SK-N-SH treated with all-trans-retinoic acid at 6 μM for 48 hours (cell line): ENCODE measurements at regions not wholly inside any gene's neighbourhood (a gene's known extent, or its start where the extent isn't known, plus 50 kb on each side); places are given as distances from the start of the nearest gene placed in this dataset.

ENCODE experiments used
- ATAC-seq: fragments of 200-7000 bp; cut with Tn5 transposase; 3 replicates; pipeline ENCODE4 v1.9.1; 2020; ENCODE audit warnings: mild to moderate bottlenecking, moderate library complexity
- ARNTL ChIP-seq: fragments of 450-650 bp; formaldehyde crosslinking; IDR thresholded peaks from 2 replicates; pipeline ENCODE4 v1.5.0; 2020; ENCODE audit warnings: low read depth, mild to moderate bottlenecking, moderate library complexity, borderline replicate concordance
- BACH2 ChIP-seq: fragments of 250-450 bp; sonication (Bioruptor Pico); IDR thresholded peaks from 2 replicates; pipeline ENCODE4 v1.9.0; 2021; ENCODE audit warnings: mild to moderate bottlenecking, borderline replicate concordance
- CREB5 ChIP-seq: fragments of 250-450 bp; sonication (Bioruptor Pico); IDR thresholded peaks from 2 replicates; pipeline ENCODE4 v1.5.1; 2020; ENCODE audit warnings: low read depth, mild to moderate bottlenecking, moderate library complexity
- CSDC2 ChIP-seq: fragments of 250-450 bp; sonication (Bioruptor Pico); IDR thresholded peaks from 2 replicates; pipeline ENCODE4 v1.5.0; 2020; ENCODE audit warnings: mild to moderate bottlenecking, moderate library complexity
- CSRNP3 ChIP-seq: fragments of 250-450 bp; sonication (Bioruptor Pico); IDR thresholded peaks from 2 replicates; pipeline ENCODE4 v1.5.1; 2021; ENCODE audit warnings: mild to moderate bottlenecking, moderate library complexity
- ESRRG ChIP-seq: fragments of 250-450 bp; sonication (Bioruptor Pico); IDR thresholded peaks from 2 replicates; pipeline ENCODE4 v1.6.1; 2021; ENCODE audit warnings: mild to moderate bottlenecking
- GLIS3 ChIP-seq: fragments of 250-450 bp; sonication (Bioruptor Pico); IDR thresholded peaks from 2 replicates; pipeline ENCODE4 v1.5.0; 2020; ENCODE audit warnings: mild to moderate bottlenecking, moderate library complexity
- ISL1 ChIP-seq: fragments of 250-450 bp; sonication (Bioruptor Pico); IDR thresholded peaks from 2 replicates; pipeline ENCODE4 v2.1.2; 2022; ENCODE audit warnings: mild to moderate bottlenecking, moderate library complexity
- OSR1 ChIP-seq: fragments of 250-450 bp; sonication (Bioruptor Pico); IDR thresholded peaks from 2 replicates; pipeline ENCODE4 v1.8.0; 2022; ENCODE audit warnings: moderate library complexity, mild to moderate bottlenecking, inconsistent platforms
- PATZ1 ChIP-seq: fragments of 250-450 bp; sonication (Bioruptor Pico); IDR thresholded peaks from 2 replicates; pipeline ENCODE4 v1.8.0; 2020; ENCODE audit warnings: mild to moderate bottlenecking, moderate library complexity, borderline replicate concordance
- POU6F1 ChIP-seq: fragments of 250-450 bp; sonication (Bioruptor Pico); IDR thresholded peaks from 2 replicates; pipeline ENCODE4 v1.8.0; 2021; ENCODE audit warnings: low read depth, mild to moderate bottlenecking, moderate library complexity, borderline replicate concordance
- PPARA ChIP-seq: fragments of 250-450 bp; sonication (Bioruptor Pico); IDR thresholded peaks from 2 replicates; pipeline ENCODE4 v1.5.0; 2020; ENCODE audit warnings: mild to moderate bottlenecking, borderline replicate concordance
- RARB ChIP-seq: fragments of 250-450 bp; sonication (Bioruptor Pico); IDR thresholded peaks from 2 replicates; pipeline ENCODE4 v1.8.0; 2021; ENCODE audit warnings: mild to moderate bottlenecking, moderate library complexity
- TCF4 ChIP-seq: fragments of 250-450 bp; sonication (Bioruptor Pico); IDR thresholded peaks from 2 replicates; pipeline ENCODE4 v1.8.0; 2021; ENCODE audit warnings: mild to moderate bottlenecking, moderate library complexity, borderline replicate concordance
- TOX ChIP-seq: fragments of 250-450 bp; sonication (Bioruptor Pico); IDR thresholded peaks from 2 replicates; pipeline ENCODE4 v1.8.0; 2021; ENCODE audit warnings: mild to moderate bottlenecking, moderate library complexity, borderline replicate concordance
- TSHZ2 ChIP-seq: fragments of 250-450 bp; sonication (Bioruptor Pico); IDR thresholded peaks from 2 replicates; pipeline ENCODE4 v1.5.0; 2020; ENCODE audit warnings: mild to moderate bottlenecking, moderate library complexity
- ZC3H10 ChIP-seq: fragments of 250-450 bp; sonication (Bioruptor Pico); IDR thresholded peaks from 2 replicates; pipeline ENCODE4 v1.5.1; 2021; ENCODE audit warnings: mild to moderate bottlenecking, moderate library complexity
- ZFP30 ChIP-seq: fragments of 450-650 bp; formaldehyde crosslinking; IDR thresholded peaks from 2 replicates; pipeline ENCODE4 v1.5.0; 2022; ENCODE audit warnings: mild to moderate bottlenecking, moderate library complexity
- ZNF565 ChIP-seq: fragments of 450-650 bp; formaldehyde crosslinking; conservative IDR thresholded peaks from 2 replicates; pipeline ENCODE4 v1.5.0; 2020; ENCODE audit warnings: low read depth, mild to moderate bottlenecking, moderate library complexity
- ZNF70 ChIP-seq: fragments of 450-650 bp; formaldehyde crosslinking; IDR thresholded peaks from 2 replicates; pipeline ENCODE4 v1.5.0; 2020; ENCODE audit warnings: mild to moderate bottlenecking, moderate library complexity
- ZNF8 ChIP-seq: fragments of 450-650 bp; formaldehyde crosslinking; IDR thresholded peaks from 2 replicates; pipeline ENCODE4 v1.5.0; 2020; ENCODE audit warnings: mild to moderate bottlenecking, moderate library complexity

- ATAC-seq: no peak
- TF ChIP-seq OSR1 (CRISPR knock-in tag): no peak
- TF ChIP-seq TSHZ2 (CRISPR knock-in tag): no peak
- no peak for TF ChIP-seq CREB5
- TF ChIP-seq TCF4 (CRISPR knock-in tag): no peak
- TF ChIP-seq ARNTL: no peak
- no peak for TF ChIP-seq TOX (CRISPR knock-in tag)
- no peak for TF ChIP-seq RARB
- TF ChIP-seq CSDC2 (CRISPR knock-in tag): no peak
- no peak for TF ChIP-seq ZNF565
- no peak for TF ChIP-seq ZC3H10 (CRISPR knock-in tag)
- no peak for TF ChIP-seq ESRRG
- TF ChIP-seq ISL1: no peak
- TF ChIP-seq ZFP30 (CRISPR knock-in tag): no peak
- TF ChIP-seq BACH2 (CRISPR knock-in tag): no peak
- no peak for TF ChIP-seq PATZ1
- no peak for TF ChIP-seq ZNF70
- TF ChIP-seq POU6F1: no peak
Measured at GRCh38 chr2:5188636-5189035, 503.5 kb upstream of the SOX11 start.

- no peak for ATAC-seq
- TF ChIP-seq ISL1: no peak
- TF ChIP-seq ESRRG: no peak
- no peak for TF ChIP-seq BACH2 (CRISPR knock-in tag)
Measured at GRCh38 chr2:5190023-5190422, 502.2 kb upstream of the SOX11 start.

GRCh38 chr2:5195636-5196035, 496.5 kb upstream of the SOX11 start:
- ATAC-seq: no peak
- TF ChIP-seq TSHZ2 (CRISPR knock-in tag) (no peak), GLIS3 (no peak), CSDC2 (CRISPR knock-in tag) (no peak), ZFP30 (CRISPR knock-in tag) (no peak), ARNTL (no peak), BACH2 (CRISPR knock-in tag) (no peak), OSR1 (CRISPR knock-in tag) (no peak), ESRRG (no peak), PATZ1 (no peak), TOX (CRISPR knock-in tag) (no peak), ZNF8 (CRISPR knock-in tag) (no peak), CREB5 (no peak), CSRNP3 (CRISPR knock-in tag) (no peak), PPARA (CRISPR knock-in tag) (no peak), ISL1 (no peak), ZNF70 (no peak)
